ENCODE measurements at regions not wholly inside any gene's neighbourhood (a gene's known extent, or its start where the extent isn't known, plus 50 kb on each side); places are given as distances from the start of the nearest gene placed in this dataset.

- TF ChIP-seq CTCF (IDR thresholded peaks at IDR 0.05) (no peak), POLR2AphosphoS5 (IDR thresholded peaks at IDR 0.05) (no peak), POLR2A (IDR thresholded peaks at IDR 0.05) (no peak)
Observed at GRCh38 chr13:102954350-102954749, 108.5 kb downstream of the ERCC5 start.

Measured in suprapubic skin (tissue), 4 donors.